Activated CD4-positive, alpha-beta T cell treated with anti-CD3 and anti-CD28 coated beads, Interleukin-2, Interleukin-4, amounts not matched to agents 100 ng/mL and 50 ng/mL, durations not matched to agents 16 hours and 8 hours (primary cell): ENCODE measurements at regions not wholly inside any gene's neighbourhood (a gene's known extent, or its start where the extent isn't known, plus 50 kb on each side); places are given as distances from the start of the nearest gene placed in this dataset.
"Not testable (repeated sequence)": the region's sequence is repeated elsewhere in the genome, so short reads cannot be mapped to it uniquely, and the experiment has no call there.

Source experiments
- DNase-seq: peaks from one replicate; pipeline ENCODE4 v3.0.0-alpha.2; 2020; ENCODE audit warnings: low spot score

- DNase-seq, result no peak
These were observed 1341.4 kb downstream of the FSCB start for GRCh38 chr14:43165651-43166050.

GRCh38 chr14:43161477-43161876 is 1345.6 kb downstream of the FSCB start:
- DNase-seq, result no peak

GRCh38 chr14:43157661-43158060 is 1349.4 kb downstream of the FSCB start:
- no peak for DNase-seq

- no peak for DNase-seq
These were observed 1351.2 kb downstream of the FSCB start for GRCh38 chr14:43155924-43156323.

GRCh38 chr14:43155258-43155657 is 1351.8 kb downstream of the FSCB start:
- no peak for DNase-seq

- DNase-seq, result no peak
These were observed 1359.6 kb downstream of the FSCB start for GRCh38 chr14:43147485-43147884.

GRCh38 chr14:43145361-43145760 is 1361.7 kb downstream of the FSCB start:
- no peak for DNase-seq

GRCh38 chr14:43143106-43143505 is 1364.0 kb downstream of the FSCB start:
- no peak for DNase-seq

GRCh38 chr14:43141636-43142191 is 1365.4 kb downstream of the FSCB start:
- DNase-seq, result no peak

- DNase-seq, result no peak
These were observed 1366.6 kb downstream of the FSCB start for GRCh38 chr14:43140453-43140852.

- no peak for DNase-seq
These were observed 1371.1 kb downstream of the FSCB start for GRCh38 chr14:43135877-43136411.

- no peak for DNase-seq
These were observed 1374.6 kb downstream of the FSCB start for GRCh38 chr14:43132441-43132840.

GRCh38 chr14:43128429-43128828 is 1378.7 kb downstream of the FSCB start:
- DNase-seq, result not testable (repeated sequence)

GRCh38 chr14:43127874-43128273 is 1379.2 kb downstream of the FSCB start:
- not testable (repeated sequence) for DNase-seq

GRCh38 chr14:43123544-43123943 is 1383.5 kb downstream of the FSCB start:
- DNase-seq, result no peak

- no peak for DNase-seq
These were observed 1387.4 kb downstream of the FSCB start for GRCh38 chr14:43119672-43120071.

GRCh38 chr14:43116341-43116740 is 1390.7 kb downstream of the FSCB start:
- DNase-seq, result no peak

GRCh38 chr14:43105305-43105704 is 1401.8 kb downstream of the FSCB start:
- DNase-seq, result no peak

GRCh38 chr14:43090380-43090779 is 1416.7 kb downstream of the FSCB start:
- no peak for DNase-seq

GRCh38 chr14:43087666-43088065 is 1419.4 kb downstream of the FSCB start:
- no peak for DNase-seq

GRCh38 chr14:43085819-43086218 is 1421.3 kb downstream of the FSCB start:
- no peak for DNase-seq

- not testable (repeated sequence) for DNase-seq
These were observed 1439.7 kb downstream of the FSCB start for GRCh38 chr14:43067372-43067771.

GRCh38 chr14:43056106-43056505 is 1449.4 kb downstream of the LRFN5 start:
- DNase-seq, result no peak

- DNase-seq, result no peak
These were observed 1446.2 kb downstream of the LRFN5 start for GRCh38 chr14:43052897-43053296.
